CMK (cell line): ENCODE measurements at regions not wholly inside any gene's neighbourhood (a gene's known extent, or its start where the extent isn't known, plus 50 kb on each side); places are given as distances from the start of the nearest gene placed in this dataset.
A peak's percentile ranks its signal among the peaks of the same experiment; 100 is the strongest.
"Not testable (repeated sequence)": the region's sequence is repeated elsewhere in the genome, so short reads cannot be mapped to it uniquely, and the experiment has no call there.

Source experiments
- DNase-seq: peaks from one replicate; pipeline ENCODE4 v3.0.0-alpha.2; 2010; ENCODE audit warnings: low read depth

- no peak for DNase-seq
These were observed 272.5 kb upstream of the NCKAP5 start for GRCh38 chr2:133840761-133841160.

- no peak for DNase-seq
These were observed 273.6 kb upstream of the NCKAP5 start for GRCh38 chr2:133841900-133842299.

GRCh38 chr2:133842446-133842845 lies 274.2 kb upstream of the NCKAP5 start:
- no peak for DNase-seq

- no peak for DNase-seq
These were observed 274.8 kb upstream of the NCKAP5 start for GRCh38 chr2:133843091-133843490.

GRCh38 chr2:133843551-133843950 lies 275.3 kb upstream of the NCKAP5 start:
- DNase-seq = no peak

GRCh38 chr2:133844214-133844892 lies 276.1 kb upstream of the NCKAP5 start:
- peak; percentile 7 for DNase-seq

- no peak for DNase-seq
These were observed 278.2 kb upstream of the NCKAP5 start for GRCh38 chr2:133846476-133846875.

- DNase-seq = no peak
These were observed 279.3 kb upstream of the NCKAP5 start for GRCh38 chr2:133847591-133847990.

GRCh38 chr2:133848111-133848649 lies 279.9 kb upstream of the NCKAP5 start:
- DNase-seq = no peak

GRCh38 chr2:133849341-133849740 lies 281.1 kb upstream of the NCKAP5 start:
- DNase-seq = no peak

GRCh38 chr2:133854603-133855200 lies 286.4 kb upstream of the NCKAP5 start:
- no peak for DNase-seq

GRCh38 chr2:133855526-133855925 lies 287.3 kb upstream of the NCKAP5 start:
- DNase-seq = no peak

GRCh38 chr2:133856678-133857077 lies 288.4 kb upstream of the NCKAP5 start:
- DNase-seq = no peak

GRCh38 chr2:133859578-133859977 lies 291.3 kb upstream of the NCKAP5 start:
- DNase-seq = no peak

GRCh38 chr2:133862400-133862977 lies 294.2 kb upstream of the NCKAP5 start:
- DNase-seq = no peak

- DNase-seq = no peak
These were observed 295.0 kb upstream of the NCKAP5 start for GRCh38 chr2:133863106-133863800.

GRCh38 chr2:133865141-133865540 lies 296.9 kb upstream of the NCKAP5 start:
- no peak for DNase-seq

GRCh38 chr2:133867166-133867565 lies 298.9 kb upstream of the NCKAP5 start:
- no peak for DNase-seq

GRCh38 chr2:133871545-133872209 lies 303.4 kb upstream of the NCKAP5 start:
- DNase-seq = no peak

GRCh38 chr2:133878326-133878725 lies 310.1 kb upstream of the NCKAP5 start:
- no peak for DNase-seq

GRCh38 chr2:133879703-133880102 lies 311.4 kb upstream of the NCKAP5 start:
- no peak for DNase-seq

GRCh38 chr2:133882159-133882558 lies 313.9 kb upstream of the NCKAP5 start:
- DNase-seq = not testable (repeated sequence)
